Left ventricle myocardium inferior (tissue), 1 donor: ENCODE measurements at regions not wholly inside any gene's neighbourhood (a gene's known extent, or its start where the extent isn't known, plus 50 kb on each side); places are given as distances from the start of the nearest gene placed in this dataset.
A peak's percentile ranks its signal among the peaks of the same experiment; 100 is the strongest.

Experiments
- DNase-seq: peaks from one replicate; pipeline ENCODE4 v3.0.0-alpha.2; 2020
- H3K27ac ChIP-seq: fragments of 200-600 bp; replicated peaks from 2 replicates; pipeline ENCODE4 v1.8.0; 2021
- H3K27me3 ChIP-seq: fragments of 200-600 bp; 2 replicates; pipeline ENCODE4 v1.8.0; 2021; ENCODE audit warnings: low read depth
- H3K36me3 ChIP-seq: fragments of 200-600 bp; 2 replicates; pipeline ENCODE4 v1.8.0; 2021
- H3K4me1 ChIP-seq: fragments of 200-600 bp; 2 replicates; pipeline ENCODE4 v1.8.0; 2021
- H3K4me3 ChIP-seq: fragments of 200-600 bp; 2 replicates; pipeline ENCODE4 v1.8.0; 2021; ENCODE audit warnings: mild to moderate bottlenecking, moderate library complexity
- H3K9me3 ChIP-seq: fragments of 200-600 bp; replicated peaks from 2 replicates; pipeline ENCODE4 v1.8.0; 2021
- intact Hi-C: fragments of 100-400 bp; cut with micrococcal nuclease; formaldehyde crosslinking; loops from one replicate; pipeline ENCODE4 v1.11.0; 2022
- TF ChIP-seq, protein P1 (sequence below): fragments of 200-600 bp; IDR thresholded peaks from 2 replicates; pipeline ENCODE4 v1.8.0; 2021; ENCODE audit warnings: antibody characterized with exemption, mild to moderate bottlenecking, borderline replicate concordance
- donor health status: DM: no; HTN: yes; CAD: no; lungs with severe emphysema.

DNA sequence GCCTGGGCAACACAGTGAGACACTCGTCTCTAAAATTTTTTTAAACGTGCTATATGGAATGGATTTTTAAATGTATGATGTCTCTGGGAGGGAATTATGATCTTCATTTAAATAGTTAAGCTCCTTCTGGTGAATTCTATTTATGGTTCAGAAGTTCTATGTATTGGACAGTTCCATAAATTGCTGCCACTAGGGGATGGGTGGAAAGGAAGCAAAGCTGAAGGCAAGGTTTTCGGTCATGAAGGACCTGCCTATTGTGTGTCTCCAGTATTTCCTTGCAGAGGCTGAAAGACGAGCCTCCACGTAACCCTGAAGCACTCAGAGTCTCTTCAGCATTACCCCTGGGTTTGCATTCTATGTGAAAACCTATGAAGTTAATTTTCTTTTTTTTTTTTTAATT lies 451.5 kb upstream of the FAT1 start:
- Histone ChIP-seq H3K27ac (no peak overlapping the region), H3K4me3 (no peak overlapping the region), H3K4me1 (no peaks in the 10 kb centered on the region), H3K27me3 (no peaks in the 10 kb centered on the region), H3K9me3 (no peaks in the 10 kb centered on the region), H3K36me3 (no peaks in the 10 kb centered on the region)
- TF ChIP-seq, protein P1, sequence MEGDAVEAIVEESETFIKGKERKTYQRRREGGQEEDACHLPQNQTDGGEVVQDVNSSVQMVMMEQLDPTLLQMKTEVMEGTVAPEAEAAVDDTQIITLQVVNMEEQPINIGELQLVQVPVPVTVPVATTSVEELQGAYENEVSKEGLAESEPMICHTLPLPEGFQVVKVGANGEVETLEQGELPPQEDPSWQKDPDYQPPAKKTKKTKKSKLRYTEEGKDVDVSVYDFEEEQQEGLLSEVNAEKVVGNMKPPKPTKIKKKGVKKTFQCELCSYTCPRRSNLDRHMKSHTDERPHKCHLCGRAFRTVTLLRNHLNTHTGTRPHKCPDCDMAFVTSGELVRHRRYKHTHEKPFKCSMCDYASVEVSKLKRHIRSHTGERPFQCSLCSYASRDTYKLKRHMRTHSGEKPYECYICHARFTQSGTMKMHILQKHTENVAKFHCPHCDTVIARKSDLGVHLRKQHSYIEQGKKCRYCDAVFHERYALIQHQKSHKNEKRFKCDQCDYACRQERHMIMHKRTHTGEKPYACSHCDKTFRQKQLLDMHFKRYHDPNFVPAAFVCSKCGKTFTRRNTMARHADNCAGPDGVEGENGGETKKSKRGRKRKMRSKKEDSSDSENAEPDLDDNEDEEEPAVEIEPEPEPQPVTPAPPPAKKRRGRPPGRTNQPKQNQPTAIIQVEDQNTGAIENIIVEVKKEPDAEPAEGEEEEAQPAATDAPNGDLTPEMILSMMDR, result no peak
- no peak for DNase-seq
- intact Hi-C loops, result no loop called here

DNA sequence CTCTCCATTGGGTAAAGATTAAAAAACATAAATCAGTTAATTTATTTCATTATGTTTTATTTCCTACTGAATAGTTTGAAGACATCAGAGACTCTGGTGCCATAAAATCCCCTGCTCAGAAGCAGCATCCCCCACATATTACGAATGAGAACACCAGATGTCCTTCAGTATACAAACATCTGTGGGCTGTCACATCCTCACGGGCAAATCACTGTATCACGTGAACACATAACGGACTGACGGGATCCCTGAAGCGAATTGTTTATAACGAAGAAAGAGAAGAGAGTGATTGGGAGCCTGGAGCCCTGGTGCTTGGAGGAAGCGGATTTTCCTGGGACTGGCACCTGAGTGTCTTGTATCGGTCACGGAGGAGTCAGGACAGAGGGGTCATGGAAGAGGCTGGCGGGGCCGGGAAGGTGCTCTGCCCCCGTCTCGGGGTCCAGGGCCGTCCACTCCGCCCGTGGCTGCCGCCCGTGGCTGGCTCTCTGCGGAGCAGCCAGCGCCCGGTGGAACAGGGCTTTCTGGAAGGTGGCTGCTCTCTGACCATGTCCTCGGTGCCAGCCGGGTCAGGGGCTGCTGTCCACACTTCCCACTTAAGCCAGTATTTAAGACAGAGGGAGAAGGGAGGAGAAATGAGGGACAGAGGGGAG lies 452.7 kb upstream of the FAT1 start:
- Histone ChIP-seq H3K27me3 (peaks cover 6% of the 10 kb centered on the region), H3K4me1 (no peaks in the 10 kb centered on the region), H3K27ac (peak overlapping the region; percentile 71), H3K9me3 (no peaks in the 10 kb centered on the region), H3K36me3 (no peaks in the 10 kb centered on the region), H3K4me3 (no peak overlapping the region)
- no peak for DNase-seq
- intact Hi-C loops, result no loop called here
- TF ChIP-seq, protein P1, result no peak

DNA sequence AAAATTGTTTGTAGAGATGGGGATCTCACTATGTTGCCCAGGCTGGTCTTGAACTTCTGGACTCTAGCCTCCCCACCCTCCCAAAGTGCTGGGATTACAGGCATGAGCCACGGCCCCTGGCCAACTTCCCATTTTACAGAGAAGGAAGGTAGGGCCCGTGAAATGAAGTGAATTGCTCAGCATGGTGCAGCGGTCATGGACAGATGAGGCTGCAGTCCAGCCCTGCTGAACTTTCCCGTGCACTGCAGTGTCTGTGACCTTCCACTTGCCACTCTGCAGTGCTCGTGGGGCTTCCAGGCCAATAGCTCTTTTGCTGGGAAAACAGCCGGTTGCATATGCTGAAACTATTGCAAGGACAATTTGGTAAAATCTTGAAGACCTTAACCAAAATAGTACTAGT lies 454.4 kb upstream of the FAT1 start:
- Histone ChIP-seq H3K27ac (peak overlapping the region; percentile 71), H3K27me3 (peaks cover 7% of the 10 kb centered on the region), H3K36me3 (no peaks in the 10 kb centered on the region), H3K9me3 (no peaks in the 10 kb centered on the region), H3K4me1 (no peaks in the 10 kb centered on the region), H3K4me3 (no peak overlapping the region)
- intact Hi-C loops, result no loop called here
- DNase-seq, result no peak
- TF ChIP-seq, protein P1, result no peak

DNA sequence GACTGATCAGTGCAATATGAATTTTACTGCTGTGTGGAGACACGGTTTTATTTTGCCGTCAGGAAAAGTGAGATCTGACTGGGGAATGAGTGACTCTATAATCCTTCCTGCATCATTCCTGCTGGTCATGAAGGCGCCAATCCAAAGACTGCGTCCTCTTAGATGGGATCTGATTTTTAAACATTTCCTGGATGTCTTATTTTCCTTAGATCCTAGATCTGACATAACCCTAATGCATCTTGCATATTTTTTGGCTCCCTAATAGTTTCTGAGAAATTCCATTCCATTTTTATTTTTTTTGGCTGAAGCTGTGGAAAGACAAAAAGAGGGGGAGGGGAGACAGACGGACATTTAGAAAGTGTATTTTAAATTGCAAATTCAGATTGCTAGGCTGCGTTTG lies 454.9 kb upstream of the FAT1 start:
- DNase-seq, result no peak
- Histone ChIP-seq H3K36me3 (no peaks in the 10 kb centered on the region), H3K4me1 (no peaks in the 10 kb centered on the region), H3K4me3 (no peak overlapping the region), H3K27me3 (peaks cover 7% of the 10 kb centered on the region), H3K9me3 (no peaks in the 10 kb centered on the region), H3K27ac (peak overlapping the region; percentile 71)
- intact Hi-C loops, result no loop called here
- TF ChIP-seq, protein P1, result no peak

DNA sequence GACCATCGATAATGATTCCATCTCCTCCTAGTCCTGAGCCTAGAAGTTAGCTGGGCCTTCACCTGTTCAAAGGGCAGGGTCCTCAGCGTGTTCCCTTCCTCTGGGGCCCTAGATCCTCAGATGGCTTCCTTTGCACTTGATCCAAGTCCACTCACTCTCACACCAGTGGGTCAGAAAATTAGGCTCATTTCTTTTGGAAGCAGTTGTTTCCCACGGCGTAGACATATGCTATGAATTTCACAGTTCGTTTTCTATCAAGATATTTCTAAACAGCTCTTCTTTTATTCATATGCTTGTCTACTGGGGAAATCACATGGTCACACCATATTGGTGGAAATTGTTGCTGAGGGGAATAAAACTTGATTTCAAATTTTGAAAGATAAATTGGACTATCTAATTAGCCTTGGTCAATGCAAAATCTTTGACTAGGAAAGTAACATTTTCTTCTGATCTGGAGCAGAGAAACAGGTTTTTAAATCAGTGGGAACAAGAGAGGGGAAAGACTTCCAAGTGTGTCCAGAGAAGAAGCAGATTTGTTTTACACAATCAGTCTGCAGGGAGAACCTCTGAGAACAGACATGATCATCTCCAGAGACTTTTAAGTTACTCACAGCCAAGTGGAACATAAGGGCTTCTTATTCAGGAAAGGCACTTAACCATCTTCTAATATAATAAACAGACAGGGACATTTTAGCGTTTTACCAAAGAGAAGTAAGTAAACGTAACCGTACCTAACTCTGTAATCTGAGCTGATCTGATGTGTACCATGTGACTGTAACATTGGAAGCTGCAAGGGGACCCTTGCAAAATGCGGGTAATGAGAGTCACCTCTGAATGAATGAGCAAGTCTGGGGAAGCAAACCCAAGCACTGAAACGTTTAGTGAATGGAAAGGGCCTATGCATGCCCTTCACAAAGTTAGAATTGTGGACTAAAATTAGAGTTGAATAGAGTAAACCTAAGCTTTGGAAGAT lies 455.7 kb upstream of the FAT1 start:
- Histone ChIP-seq H3K4me1 (no peaks in the 10 kb centered on the region), H3K36me3 (no peaks in the 10 kb centered on the region), H3K4me3 (no peak overlapping the region), H3K9me3 (no peaks in the 10 kb centered on the region), H3K27me3 (peaks cover 7% of the 10 kb centered on the region), H3K27ac (peak overlapping the region; percentile 71)
- TF ChIP-seq, protein P1, result no peak
- DNase-seq, result no peak
- intact Hi-C loops, result no loop called here
